Stimulated activated naive CD8-positive, alpha-beta T cell treated with anti-CD3 and anti-CD28 coated beads, Interleukin-15, amount 100 ng/mL, for 72 hours (primary cell): ENCODE measurements at regions not wholly inside any gene's neighbourhood (a gene's known extent, or its start where the extent isn't known, plus 50 kb on each side); places are given as distances from the start of the nearest gene placed in this dataset.

ENCODE experiments used
- ATAC-seq: fragments of 150-1000 bp; cut with Tn5 transposase; 2 replicates; pipeline ENCODE4 v1.10.0; 2021; ENCODE audit warnings: mild to moderate bottlenecking, moderate library complexity
- DNase-seq, 2 donors: peaks; one replicate each; pipeline ENCODE4 v3.0.0; 2021 to 2022
- H3K27ac Mint-ChIP-seq, 2 donors: one replicate each; pipeline ENCODE4 v1.8.0; 2022; ENCODE audit warnings: mild to moderate bottlenecking in 2 of 2, mixed read lengths in 2 of 2, moderate library complexity in 2 of 2
- H3K27me3 Mint-ChIP-seq: one replicate; pipeline ENCODE4 v1.8.0; 2022; ENCODE audit warnings: mixed read lengths
- H3K4me1 Mint-ChIP-seq: one replicate; pipeline ENCODE4 v1.8.0; 2022; ENCODE audit warnings: mild to moderate bottlenecking, mixed read lengths
- H3K4me3 Mint-ChIP-seq, 2 donors: one replicate each; pipeline ENCODE4 v1.8.0; 2022; ENCODE audit warnings: mild to moderate bottlenecking in 2 of 2, mixed read lengths in 2 of 2, moderate library complexity in 1 of 2
- H3K9me3 Mint-ChIP-seq, 2 donors: one replicate each; pipeline ENCODE4 v1.8.0; 2022; ENCODE audit warnings: mixed read lengths in 2 of 2

DNA sequence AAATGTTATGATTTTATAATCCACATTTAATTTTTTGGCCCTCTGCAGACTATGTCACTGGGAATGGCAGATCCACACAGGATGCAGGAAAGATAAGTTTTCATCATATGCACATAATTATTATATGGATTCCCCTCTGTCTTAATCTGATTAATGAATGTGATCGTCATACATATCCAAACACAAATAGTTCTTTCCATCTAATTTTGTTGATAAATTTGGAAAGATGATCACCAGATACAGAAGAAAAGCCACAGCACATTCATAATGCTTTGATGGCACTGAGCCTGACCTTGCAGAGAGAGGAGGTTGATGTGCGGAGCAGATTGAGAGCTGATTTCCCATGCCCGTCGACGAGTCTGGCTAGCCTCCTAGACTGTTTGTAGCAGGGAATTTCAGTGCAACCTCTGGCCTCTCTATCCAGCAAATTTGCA, 471.5 kb downstream of the EPM2A start:
- no peaks in the 10 kb centered on the region for H3K4me1 Mint-ChIP-seq
- ATAC-seq (no peak), DNase-seq (no peak)
- no peak overlapping the region for H3K27ac Mint-ChIP-seq
- no peak overlapping the region for H3K4me3 Mint-ChIP-seq
- peaks cover 8% of the 10 kb centered on the region for H3K27me3 Mint-ChIP-seq
- no peaks in the 10 kb centered on the region for H3K9me3 Mint-ChIP-seq

DNA sequence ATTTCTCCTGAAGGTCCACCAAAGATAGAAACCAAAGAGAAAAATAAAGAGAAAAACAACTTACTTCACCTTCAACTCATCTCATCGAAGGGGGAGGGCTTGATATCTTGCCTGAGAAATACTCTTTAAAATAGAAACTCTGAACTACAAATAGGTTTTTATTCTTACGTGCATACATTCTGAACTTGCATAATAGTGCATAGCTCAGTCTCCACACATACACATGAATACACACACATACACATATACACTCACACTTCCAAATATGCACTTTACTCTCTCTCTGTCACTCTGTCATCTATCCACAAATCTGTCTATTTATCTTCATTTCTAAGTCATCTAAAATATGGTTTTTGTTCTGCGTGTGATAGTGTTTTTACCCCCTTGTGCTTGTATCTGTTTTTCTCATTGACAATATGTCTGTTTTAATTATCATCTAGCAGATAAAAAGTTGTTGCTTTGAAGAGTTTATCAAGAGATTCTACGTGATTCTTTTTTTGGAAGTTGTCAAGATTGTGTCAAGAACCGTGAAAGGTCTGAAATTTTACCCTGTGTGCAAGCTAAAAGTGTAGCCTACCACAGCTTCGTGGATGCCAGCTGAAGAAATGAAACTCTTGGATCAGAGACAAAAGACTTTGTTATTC, 468.8 kb downstream of the EPM2A start:
- no peaks in the 10 kb centered on the region for H3K9me3 Mint-ChIP-seq
- no peak for ATAC-seq
- peaks cover 8% of the 10 kb centered on the region for H3K27me3 Mint-ChIP-seq
- no peak overlapping the region for H3K27ac Mint-ChIP-seq
- H3K4me1 Mint-ChIP-seq, result no peaks in the 10 kb centered on the region
- no peak overlapping the region for H3K4me3 Mint-ChIP-seq
- DNase-seq, result no peak

DNA sequence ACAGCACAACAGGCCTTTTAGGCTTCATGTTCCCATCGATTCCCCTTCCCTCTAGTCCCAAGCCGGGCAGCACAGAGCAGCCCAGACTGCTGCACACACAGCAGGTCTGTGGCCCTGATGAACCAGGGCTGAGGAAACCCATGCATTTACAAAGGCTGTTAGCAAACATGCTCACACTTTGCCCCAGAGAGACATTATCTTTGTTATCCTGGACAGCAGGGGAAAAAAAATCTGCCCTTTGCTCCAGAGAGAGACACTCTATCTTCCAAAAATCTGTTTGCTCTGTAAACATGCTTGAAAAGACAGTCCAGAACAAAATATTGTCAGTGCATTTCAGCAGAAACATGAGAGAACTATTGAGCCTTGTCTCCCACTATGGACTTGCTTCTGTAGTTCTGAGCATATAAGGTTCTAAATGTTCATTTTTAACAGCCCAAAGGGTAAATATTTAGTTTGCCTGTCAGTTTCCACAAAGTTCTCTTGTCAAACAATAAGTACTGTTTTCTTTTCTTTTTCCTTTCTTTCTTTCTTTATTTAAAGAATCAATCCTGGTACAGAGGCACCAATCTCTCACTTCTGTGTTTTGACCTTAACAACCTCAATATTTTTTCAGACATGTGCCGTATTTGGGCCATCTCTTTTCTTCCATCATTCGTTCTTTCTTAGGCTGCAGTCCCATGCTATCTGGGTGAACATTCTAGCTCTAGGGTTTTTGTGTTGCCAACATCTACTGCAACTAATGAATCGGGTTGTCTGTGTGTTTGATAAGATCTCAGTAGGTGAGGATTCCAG, 468.0 kb downstream of the EPM2A start:
- DNase-seq, result no peak
- Mint-ChIP-seq H3K27ac (no peak overlapping the region), H3K27me3 (peaks cover 8% of the 10 kb centered on the region), H3K4me1 (no peaks in the 10 kb centered on the region), H3K4me3 (no peak overlapping the region), H3K9me3 (no peaks in the 10 kb centered on the region)
- no peak for ATAC-seq

DNA sequence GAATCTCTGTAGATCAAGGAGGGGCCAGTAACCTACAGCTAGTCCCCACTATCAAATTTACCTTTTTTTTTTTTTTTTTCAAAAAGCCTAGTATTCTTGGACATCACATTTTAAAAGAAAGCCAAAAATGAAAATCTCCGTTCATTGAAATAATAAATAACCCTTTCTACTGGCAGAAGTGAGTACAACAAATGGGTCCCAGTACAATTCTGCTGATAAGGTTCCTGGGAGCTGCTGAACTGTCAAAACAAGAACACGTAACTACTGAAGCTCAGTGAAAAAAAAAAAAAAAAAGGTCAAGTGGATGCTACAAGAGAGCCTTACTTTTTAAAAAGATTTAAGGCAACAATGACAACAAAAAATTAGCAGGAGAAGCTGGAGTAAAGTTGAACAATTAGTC, 464.9 kb downstream of the EPM2A start:
- no peak overlapping the region for H3K4me3 Mint-ChIP-seq
- DNase-seq (no peak), ATAC-seq (no peak)
- H3K27me3 Mint-ChIP-seq, result peaks cover 15% of the 10 kb centered on the region
- H3K27ac Mint-ChIP-seq, result no peak overlapping the region
- no peaks in the 10 kb centered on the region for H3K4me1 Mint-ChIP-seq
- no peaks in the 10 kb centered on the region for H3K9me3 Mint-ChIP-seq

DNA sequence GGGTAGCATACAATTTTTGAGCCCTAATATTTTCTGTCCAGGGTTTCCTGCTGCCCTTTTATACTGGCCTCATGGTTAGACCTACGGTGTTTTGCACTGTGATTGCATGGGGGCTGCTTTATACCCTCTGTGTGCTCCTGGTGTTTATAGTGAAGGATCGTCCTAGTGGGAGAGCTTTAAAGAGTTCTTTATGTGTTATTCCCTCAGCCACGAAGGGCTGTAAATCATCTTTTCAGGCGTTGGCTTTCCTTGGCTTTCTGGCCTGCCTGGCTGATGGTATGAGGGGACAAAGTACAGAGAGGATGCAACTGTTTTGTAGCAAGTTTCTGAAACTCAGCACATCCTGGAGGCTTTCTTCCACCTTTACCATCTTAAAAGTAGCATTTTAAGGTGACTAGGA, 464.3 kb downstream of the EPM2A start:
- H3K27ac Mint-ChIP-seq, result no peak overlapping the region
- H3K9me3 Mint-ChIP-seq, result no peaks in the 10 kb centered on the region
- no peak for DNase-seq
- peaks cover 15% of the 10 kb centered on the region for H3K27me3 Mint-ChIP-seq
- ATAC-seq, result no peak
- H3K4me3 Mint-ChIP-seq, result no peak overlapping the region
- H3K4me1 Mint-ChIP-seq, result no peaks in the 10 kb centered on the region

DNA sequence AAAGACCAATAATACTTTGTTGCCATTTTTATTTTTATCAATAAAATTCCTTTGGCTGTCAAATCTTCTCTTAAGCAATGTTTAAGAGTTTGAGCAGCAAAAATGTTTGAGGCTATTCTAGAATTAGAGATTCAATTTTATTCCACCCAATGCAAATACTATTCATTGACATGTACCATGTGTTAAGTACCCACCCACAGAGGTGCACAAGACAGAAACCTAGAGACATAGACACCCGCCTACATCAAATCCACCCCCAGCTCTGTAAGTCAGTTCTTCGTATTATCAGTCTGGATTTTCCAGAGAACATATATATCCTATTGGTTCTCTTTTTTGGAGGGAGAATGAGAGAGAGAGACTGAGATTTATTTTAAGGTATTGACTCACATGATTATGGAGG, 463.7 kb downstream of the EPM2A start:
- DNase-seq (no peak), ATAC-seq (no peak)
- Mint-ChIP-seq H3K4me1 (no peaks in the 10 kb centered on the region), H3K27me3 (peaks cover 15% of the 10 kb centered on the region), H3K4me3 (no peak overlapping the region), H3K27ac (no peak overlapping the region), H3K9me3 (no peaks in the 10 kb centered on the region)

DNA sequence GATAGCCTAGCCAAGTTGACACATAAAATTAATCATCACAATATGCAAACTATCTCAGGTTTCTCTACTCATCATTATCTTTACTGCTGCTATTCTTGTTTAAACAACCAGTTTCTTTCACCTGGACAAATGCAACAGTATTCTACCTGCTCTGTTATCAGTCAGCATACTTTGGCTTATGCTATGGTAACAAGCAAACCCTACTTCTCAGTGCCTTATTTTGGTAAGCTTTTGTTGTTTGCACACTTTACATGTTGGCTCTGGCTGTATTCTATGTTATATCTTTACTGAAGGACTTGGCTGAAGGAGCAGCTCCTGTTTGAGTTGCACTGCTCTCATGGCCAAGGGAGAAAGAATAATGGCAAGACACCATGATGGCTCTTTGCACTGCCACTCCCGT, 463.1 kb downstream of the EPM2A start:
- H3K4me3 Mint-ChIP-seq, result no peak overlapping the region
- H3K9me3 Mint-ChIP-seq, result no peaks in the 10 kb centered on the region
- H3K27me3 Mint-ChIP-seq, result peaks cover 15% of the 10 kb centered on the region
- ATAC-seq, result no peak
- H3K27ac Mint-ChIP-seq, result no peak overlapping the region
- H3K4me1 Mint-ChIP-seq, result no peaks in the 10 kb centered on the region
- no peak for DNase-seq

DNA sequence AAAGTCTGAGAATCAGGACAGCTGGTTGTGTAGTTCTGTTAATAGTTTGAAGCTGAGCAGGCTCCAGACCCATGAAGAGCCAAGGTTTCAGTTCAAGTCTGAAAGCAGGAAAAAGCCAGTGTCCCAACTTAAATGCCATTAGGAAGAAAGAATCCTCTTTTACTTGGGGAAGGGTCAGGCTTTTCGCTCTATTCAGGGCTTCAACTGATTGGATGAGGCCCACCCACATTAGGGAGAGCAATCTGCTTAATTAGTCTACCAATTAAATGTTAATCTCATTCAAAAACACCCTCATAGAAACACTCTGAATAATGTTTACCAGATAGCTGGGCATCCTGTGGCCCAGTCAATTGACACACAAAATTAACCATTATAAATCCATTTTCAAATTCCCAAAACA, 462.2 kb downstream of the EPM2A start:
- H3K4me1 Mint-ChIP-seq, result no peaks in the 10 kb centered on the region
- no peak overlapping the region for H3K27ac Mint-ChIP-seq
- no peak overlapping the region for H3K4me3 Mint-ChIP-seq
- H3K9me3 Mint-ChIP-seq, result no peaks in the 10 kb centered on the region
- peaks cover 7% of the 10 kb centered on the region for H3K27me3 Mint-ChIP-seq
- ATAC-seq, result no peak
- no peak for DNase-seq

DNA sequence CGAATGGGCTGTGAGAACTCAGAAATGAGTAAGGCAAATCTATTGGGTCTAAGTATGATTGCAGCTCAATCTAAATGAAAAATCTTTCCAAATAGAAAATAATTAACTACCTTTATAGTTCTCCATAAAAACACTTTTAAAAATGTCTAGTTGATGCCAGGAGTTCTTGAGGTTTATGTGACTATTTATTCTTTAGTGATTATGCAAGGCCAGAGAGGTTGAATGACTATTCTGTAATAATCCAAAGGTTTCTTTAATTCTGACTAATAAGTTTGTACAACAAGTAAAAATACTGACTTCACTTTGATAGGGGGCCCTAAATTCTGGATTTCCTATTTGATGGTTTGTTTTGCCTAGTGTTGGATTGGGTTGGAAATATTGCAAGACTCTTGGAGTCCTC, 461.2 kb downstream of the EPM2A start:
- Mint-ChIP-seq H3K4me3 (no peak overlapping the region), H3K27ac (no peak overlapping the region), H3K27me3 (peaks cover 7% of the 10 kb centered on the region), H3K9me3 (no peaks in the 10 kb centered on the region), H3K4me1 (no peaks in the 10 kb centered on the region)
- no peak for ATAC-seq
- DNase-seq, result no peak

DNA sequence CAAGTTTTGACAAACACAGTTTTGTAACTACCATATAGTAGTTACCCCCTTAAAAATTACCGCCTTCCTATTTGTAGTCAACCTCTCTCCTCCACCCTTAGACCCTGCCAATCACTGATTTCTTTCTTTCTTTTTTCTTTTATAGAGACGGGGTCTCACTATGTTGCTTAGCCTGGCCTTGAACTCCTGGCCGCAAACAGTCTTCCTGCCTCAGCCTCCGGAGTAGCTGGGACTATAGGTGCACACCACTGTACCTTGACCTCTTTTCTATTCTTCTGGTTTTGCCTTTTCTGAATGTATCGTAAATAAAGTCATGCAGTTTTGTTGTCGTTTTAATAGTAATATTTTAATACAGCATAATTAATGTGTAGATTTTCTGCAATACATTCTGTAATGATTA, 460.3 kb downstream of the EPM2A start:
- no peak overlapping the region for H3K4me3 Mint-ChIP-seq
- no peak for DNase-seq
- no peak for ATAC-seq
- H3K9me3 Mint-ChIP-seq, result no peaks in the 10 kb centered on the region
- peaks cover 7% of the 10 kb centered on the region for H3K27me3 Mint-ChIP-seq
- H3K27ac Mint-ChIP-seq, result no peak overlapping the region
- no peaks in the 10 kb centered on the region for H3K4me1 Mint-ChIP-seq

DNA sequence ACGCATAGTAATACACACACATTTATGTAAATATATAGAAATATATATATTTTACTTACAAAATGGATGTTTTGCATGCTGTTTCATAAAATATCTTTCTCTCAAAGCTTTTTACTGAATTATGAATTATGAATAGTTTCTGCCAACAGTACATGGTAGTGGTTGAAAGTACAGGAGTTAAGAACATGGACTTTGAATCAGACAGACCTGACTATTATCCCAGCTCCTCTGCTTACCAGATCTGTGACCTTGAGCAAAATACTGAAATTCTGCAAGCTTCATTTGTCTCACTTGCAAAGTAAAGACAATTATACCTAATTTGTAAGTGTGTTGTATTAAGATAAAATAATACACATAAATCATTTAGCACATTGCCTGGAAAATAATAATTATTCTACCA, 459.5 kb downstream of the EPM2A start:
- Mint-ChIP-seq H3K27ac (no peak overlapping the region), H3K4me1 (no peaks in the 10 kb centered on the region), H3K27me3 (peaks cover 7% of the 10 kb centered on the region), H3K9me3 (no peaks in the 10 kb centered on the region), H3K4me3 (no peak overlapping the region)
- DNase-seq (no peak), ATAC-seq (no peak)

DNA sequence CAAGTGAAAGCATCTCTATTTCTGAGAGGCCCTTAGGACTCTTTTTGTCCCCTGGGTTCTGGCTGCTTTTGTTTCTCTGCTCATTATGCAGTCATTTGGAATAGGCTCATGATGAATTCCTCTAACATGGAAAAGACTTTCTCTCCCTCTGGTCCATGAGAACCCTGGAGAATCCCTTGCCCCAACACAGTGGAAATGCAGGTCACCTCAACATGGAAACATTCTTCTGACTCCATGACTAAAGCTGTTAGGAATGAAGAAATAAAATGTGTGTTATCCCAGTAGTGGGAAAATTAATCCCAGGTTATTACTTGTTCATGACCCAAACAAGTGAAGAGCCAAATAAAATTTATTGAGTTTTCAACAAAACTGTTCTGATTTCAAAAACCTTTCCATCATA, 458.6 kb downstream of the EPM2A start:
- H3K27me3 Mint-ChIP-seq, result peaks cover 7% of the 10 kb centered on the region
- no peak for DNase-seq
- no peaks in the 10 kb centered on the region for H3K9me3 Mint-ChIP-seq
- no peak overlapping the region for H3K27ac Mint-ChIP-seq
- ATAC-seq, result no peak
- H3K4me3 Mint-ChIP-seq, result no peak overlapping the region
- H3K4me1 Mint-ChIP-seq, result no peaks in the 10 kb centered on the region

DNA sequence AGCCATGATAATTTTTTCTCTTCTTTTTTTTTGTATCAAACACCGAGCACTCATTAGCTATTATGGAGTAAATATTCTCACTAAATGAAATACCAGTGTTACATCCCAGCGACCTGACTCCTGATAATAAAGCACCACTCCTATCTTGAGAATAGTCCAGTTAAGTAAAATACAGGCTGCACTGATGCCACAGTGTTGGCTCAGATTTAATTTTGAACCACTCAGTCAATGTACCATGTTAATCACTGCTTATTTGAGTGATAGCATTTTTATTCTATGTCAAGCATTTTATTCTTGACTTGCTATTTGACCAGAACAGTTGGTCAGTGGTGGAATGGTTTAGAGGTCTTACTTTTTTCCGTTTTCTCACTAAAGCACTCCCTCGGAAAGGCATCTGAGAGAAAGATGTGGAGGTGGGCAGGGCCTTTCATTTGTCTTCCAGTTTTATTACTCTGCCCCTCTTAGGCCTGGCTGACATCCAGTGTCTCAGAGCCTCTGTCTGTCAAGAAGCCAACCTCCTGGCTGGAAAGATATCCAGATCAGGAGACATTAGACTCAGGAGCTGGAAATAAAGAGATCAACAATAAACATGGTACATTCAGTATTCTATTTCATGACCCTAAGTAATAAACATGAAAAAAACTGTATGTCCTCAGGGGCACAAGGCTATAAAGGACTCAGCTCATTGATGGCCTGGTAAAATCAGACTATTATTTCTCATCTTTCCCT, 457.8 kb downstream of the EPM2A start:
- no peak overlapping the region for H3K4me3 Mint-ChIP-seq
- no peak for DNase-seq
- H3K4me1 Mint-ChIP-seq, result no peaks in the 10 kb centered on the region
- no peak for ATAC-seq
- H3K27ac Mint-ChIP-seq, result no peak overlapping the region
- H3K9me3 Mint-ChIP-seq, result no peaks in the 10 kb centered on the region
- peaks cover 7% of the 10 kb centered on the region for H3K27me3 Mint-ChIP-seq

DNA sequence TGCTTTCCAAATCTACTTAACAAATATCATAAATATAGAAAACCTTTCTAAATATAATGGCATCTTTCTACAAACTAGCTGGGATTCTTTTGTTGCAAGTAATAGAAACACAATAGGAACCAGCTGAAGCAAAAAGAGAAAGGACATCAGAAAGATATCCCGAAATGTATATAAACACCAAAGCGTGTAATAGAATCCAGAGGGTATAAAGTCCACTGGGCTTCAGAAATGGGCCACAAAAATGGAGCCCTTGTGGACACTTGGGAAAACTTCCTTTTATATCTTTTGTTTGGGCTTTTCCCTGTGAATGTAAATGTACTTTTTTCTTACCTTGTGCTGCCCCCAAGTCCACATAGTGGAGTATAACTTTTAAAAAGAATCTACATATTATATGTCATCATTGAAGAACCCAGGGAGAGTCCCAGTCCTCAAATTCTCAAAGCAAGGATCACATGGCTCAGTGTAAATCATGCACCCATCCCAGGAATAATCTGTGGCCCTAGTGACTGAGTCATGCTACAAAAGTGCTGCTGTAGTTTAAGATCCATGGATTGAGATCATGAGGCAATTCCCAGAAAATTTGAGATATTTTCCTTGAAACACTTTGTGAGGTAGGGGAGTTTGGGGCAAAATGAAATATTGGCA, 457.0 kb downstream of the EPM2A start:
- H3K27ac Mint-ChIP-seq, result no peak overlapping the region
- DNase-seq, result no peak

DNA sequence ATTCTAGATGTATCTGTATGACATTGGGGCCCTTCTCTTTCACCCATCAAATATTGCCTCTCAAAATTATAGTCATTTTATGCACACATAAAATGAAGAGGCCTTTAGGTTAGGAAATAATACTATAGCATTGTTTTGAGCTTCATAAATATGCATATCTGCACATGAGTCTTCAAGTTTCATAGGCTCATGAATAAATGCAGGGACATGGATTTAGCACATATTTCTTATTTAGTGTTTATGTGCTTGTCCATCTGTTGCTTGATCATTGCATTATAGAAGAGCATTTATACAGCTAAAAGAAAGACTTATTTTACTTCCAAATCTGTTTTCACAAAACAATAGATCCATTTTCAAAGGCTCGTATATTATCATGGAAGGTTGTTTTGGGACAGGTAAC, 455.8 kb downstream of the EPM2A start:
- H3K27me3 Mint-ChIP-seq, result no peaks in the 10 kb centered on the region
- DNase-seq (no peak), ATAC-seq (no peak)
- no peak overlapping the region for H3K4me3 Mint-ChIP-seq
- H3K4me1 Mint-ChIP-seq, result no peaks in the 10 kb centered on the region
- no peaks in the 10 kb centered on the region for H3K9me3 Mint-ChIP-seq
- H3K27ac Mint-ChIP-seq, result no peak overlapping the region

More for the DNA sequence above, 457.0 kb downstream of the EPM2A start:
- H3K9me3 Mint-ChIP-seq, result no peaks in the 10 kb centered on the region
- H3K27me3 Mint-ChIP-seq, result peaks cover 7% of the 10 kb centered on the region
- no peak overlapping the region for H3K4me3 Mint-ChIP-seq
- ATAC-seq, result no peak
- no peaks in the 10 kb centered on the region for H3K4me1 Mint-ChIP-seq

DNA sequence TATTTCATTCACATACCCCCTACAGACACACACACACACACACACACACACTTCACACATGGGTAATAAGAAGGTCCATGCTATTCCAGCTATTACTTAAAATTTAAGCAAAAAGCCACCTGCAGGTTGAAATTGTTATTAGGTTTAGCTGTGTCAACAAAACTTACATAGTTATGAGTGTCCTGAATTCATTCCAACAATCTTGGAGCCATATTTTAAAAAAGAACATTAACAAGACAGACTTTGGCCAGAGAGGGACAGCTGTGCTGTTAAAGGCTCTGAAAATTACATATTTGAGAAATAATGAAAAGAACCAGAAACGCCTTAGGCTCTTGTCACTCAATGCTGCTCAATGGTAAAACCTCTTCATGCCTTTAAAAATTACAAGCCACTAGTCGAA, 455.3 kb downstream of the EPM2A start:
- Mint-ChIP-seq H3K4me3 (no peak overlapping the region), H3K9me3 (no peaks in the 10 kb centered on the region), H3K4me1 (no peaks in the 10 kb centered on the region), H3K27ac (no peak overlapping the region), H3K27me3 (no peaks in the 10 kb centered on the region)
- DNase-seq, result no peak
- ATAC-seq, result no peak
